ENCODE measurements at regions not wholly inside any gene's neighbourhood (a gene's known extent, or its start where the extent isn't known, plus 50 kb on each side); places are given as distances from the start of the nearest gene placed in this dataset.
"Not testable (repeated sequence)": the region's sequence is repeated elsewhere in the genome, so short reads cannot be mapped to it uniquely, and the experiment has no call there.

DNA sequence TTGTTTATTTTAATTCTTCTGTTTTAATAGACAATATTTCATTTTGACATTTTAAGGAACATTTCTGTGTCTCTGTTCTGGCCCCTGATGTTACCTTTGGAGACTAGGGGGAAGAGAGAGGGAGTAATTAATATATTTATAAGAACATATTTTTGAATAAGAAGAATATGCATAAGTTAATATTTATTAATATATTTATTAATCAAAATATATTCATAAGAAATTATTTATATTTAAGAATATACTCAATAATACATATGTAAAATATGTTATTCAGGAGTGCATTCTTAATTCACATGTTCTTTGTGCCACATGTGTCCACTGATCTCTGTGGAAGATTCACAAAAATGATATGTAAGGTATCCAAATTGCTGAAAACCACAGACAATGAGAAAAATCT, 1687.7 kb downstream of the SPATA31A7 start:
- not testable (repeated sequence) for TF ChIP-seq SMC3 (IDR thresholded peaks at IDR 0.05; ENCODE audit: low read length); PRPF4 (IDR thresholded peaks at IDR 0.05; ENCODE audit: low read depth, low read length, poor library complexity, severe bottlenecking); GABPA (IDR thresholded peaks at IDR 0.05; ENCODE audit: low read depth, low read length); GABPA (CRISPR knock-in tag; IDR thresholded peaks at IDR 0.05; ENCODE audit: low read depth); PAX8 (CRISPR knock-in tag; IDR thresholded peaks at IDR 0.05; ENCODE audit: borderline replicate concordance); FOXA1 (IDR thresholded peaks at IDR 0.05); FOXA1 (CRISPR knock-in tag; IDR thresholded peaks at IDR 0.05); ZNF274 (CRISPR knock-in tag; IDR thresholded peaks at IDR 0.05); BRCA1 (CRISPR knock-in tag; IDR thresholded peaks at IDR 0.05); TOPORS (CRISPR knock-in tag; IDR thresholded peaks at IDR 0.05); NFIC (IDR thresholded peaks at IDR 0.05; ENCODE audit: low read length); ZNF530 (CRISPR knock-in tag; IDR thresholded peaks at IDR 0.05; ENCODE audit: low read depth)
- TF ChIP-seq, protein P1, sequence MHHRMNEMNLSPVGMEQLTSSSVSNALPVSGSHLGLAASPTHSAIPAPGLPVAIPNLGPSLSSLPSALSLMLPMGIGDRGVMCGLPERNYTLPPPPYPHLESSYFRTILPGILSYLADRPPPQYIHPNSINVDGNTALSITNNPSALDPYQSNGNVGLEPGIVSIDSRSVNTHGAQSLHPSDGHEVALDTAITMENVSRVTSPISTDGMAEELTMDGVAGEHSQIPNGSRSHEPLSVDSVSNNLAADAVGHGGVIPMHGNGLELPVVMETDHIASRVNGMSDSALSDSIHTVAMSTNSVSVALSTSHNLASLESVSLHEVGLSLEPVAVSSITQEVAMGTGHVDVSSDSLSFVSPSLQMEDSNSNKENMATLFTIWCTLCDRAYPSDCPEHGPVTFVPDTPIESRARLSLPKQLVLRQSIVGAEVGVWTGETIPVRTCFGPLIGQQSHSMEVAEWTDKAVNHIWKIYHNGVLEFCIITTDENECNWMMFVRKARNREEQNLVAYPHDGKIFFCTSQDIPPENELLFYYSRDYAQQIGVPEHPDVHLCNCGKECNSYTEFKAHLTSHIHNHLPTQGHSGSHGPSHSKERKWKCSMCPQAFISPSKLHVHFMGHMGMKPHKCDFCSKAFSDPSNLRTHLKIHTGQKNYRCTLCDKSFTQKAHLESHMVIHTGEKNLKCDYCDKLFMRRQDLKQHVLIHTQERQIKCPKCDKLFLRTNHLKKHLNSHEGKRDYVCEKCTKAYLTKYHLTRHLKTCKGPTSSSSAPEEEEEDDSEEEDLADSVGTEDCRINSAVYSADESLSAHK (CRISPR knock-in tag; IDR thresholded peaks at IDR 0.05; ENCODE audit: borderline replicate concordance): not testable (repeated sequence)
- TF ChIP-seq, protein P2, sequence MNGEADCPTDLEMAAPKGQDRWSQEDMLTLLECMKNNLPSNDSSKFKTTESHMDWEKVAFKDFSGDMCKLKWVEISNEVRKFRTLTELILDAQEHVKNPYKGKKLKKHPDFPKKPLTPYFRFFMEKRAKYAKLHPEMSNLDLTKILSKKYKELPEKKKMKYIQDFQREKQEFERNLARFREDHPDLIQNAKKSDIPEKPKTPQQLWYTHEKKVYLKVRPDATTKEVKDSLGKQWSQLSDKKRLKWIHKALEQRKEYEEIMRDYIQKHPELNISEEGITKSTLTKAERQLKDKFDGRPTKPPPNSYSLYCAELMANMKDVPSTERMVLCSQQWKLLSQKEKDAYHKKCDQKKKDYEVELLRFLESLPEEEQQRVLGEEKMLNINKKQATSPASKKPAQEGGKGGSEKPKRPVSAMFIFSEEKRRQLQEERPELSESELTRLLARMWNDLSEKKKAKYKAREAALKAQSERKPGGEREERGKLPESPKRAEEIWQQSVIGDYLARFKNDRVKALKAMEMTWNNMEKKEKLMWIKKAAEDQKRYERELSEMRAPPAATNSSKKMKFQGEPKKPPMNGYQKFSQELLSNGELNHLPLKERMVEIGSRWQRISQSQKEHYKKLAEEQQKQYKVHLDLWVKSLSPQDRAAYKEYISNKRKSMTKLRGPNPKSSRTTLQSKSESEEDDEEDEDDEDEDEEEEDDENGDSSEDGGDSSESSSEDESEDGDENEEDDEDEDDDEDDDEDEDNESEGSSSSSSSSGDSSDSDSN (CRISPR knock-in tag; IDR thresholded peaks at IDR 0.05): not testable (repeated sequence)
- TF ChIP-seq, protein P3, sequence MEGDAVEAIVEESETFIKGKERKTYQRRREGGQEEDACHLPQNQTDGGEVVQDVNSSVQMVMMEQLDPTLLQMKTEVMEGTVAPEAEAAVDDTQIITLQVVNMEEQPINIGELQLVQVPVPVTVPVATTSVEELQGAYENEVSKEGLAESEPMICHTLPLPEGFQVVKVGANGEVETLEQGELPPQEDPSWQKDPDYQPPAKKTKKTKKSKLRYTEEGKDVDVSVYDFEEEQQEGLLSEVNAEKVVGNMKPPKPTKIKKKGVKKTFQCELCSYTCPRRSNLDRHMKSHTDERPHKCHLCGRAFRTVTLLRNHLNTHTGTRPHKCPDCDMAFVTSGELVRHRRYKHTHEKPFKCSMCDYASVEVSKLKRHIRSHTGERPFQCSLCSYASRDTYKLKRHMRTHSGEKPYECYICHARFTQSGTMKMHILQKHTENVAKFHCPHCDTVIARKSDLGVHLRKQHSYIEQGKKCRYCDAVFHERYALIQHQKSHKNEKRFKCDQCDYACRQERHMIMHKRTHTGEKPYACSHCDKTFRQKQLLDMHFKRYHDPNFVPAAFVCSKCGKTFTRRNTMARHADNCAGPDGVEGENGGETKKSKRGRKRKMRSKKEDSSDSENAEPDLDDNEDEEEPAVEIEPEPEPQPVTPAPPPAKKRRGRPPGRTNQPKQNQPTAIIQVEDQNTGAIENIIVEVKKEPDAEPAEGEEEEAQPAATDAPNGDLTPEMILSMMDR (CRISPR knock-in tag; IDR thresholded peaks at IDR 0.05): not testable (repeated sequence)
- TF ChIP-seq, protein P4, sequence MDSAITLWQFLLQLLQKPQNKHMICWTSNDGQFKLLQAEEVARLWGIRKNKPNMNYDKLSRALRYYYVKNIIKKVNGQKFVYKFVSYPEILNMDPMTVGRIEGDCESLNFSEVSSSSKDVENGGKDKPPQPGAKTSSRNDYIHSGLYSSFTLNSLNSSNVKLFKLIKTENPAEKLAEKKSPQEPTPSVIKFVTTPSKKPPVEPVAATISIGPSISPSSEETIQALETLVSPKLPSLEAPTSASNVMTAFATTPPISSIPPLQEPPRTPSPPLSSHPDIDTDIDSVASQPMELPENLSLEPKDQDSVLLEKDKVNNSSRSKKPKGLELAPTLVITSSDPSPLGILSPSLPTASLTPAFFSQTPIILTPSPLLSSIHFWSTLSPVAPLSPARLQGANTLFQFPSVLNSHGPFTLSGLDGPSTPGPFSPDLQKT (CRISPR knock-in tag; IDR thresholded peaks at IDR 0.05; ENCODE audit: borderline replicate concordance): not testable (repeated sequence)

Data from HepG2 (cell line).